Stimulated activated naive B cell treated with anti-CD40 and anti-IgM and Interleukin-4, amounts not matched to agents 10 μg/mL and 1 μg/mL and 100 μg/mL, for 72 hours (primary cell): ENCODE measurements at regions not wholly inside any gene's neighbourhood (a gene's known extent, or its start where the extent isn't known, plus 50 kb on each side); places are given as distances from the start of the nearest gene placed in this dataset.

Experiments used
- ATAC-seq, 2 donors: fragments of 150-1000 bp; cut with Tn5 transposase; replicated peaks; 2 replicates each; pipeline ENCODE4 v1.10.0; 2021; ENCODE audit warnings: moderate library complexity in 1 of 2
- DNase-seq: peaks from one replicate; pipeline ENCODE4 v3.0.0; 2021
- H3K27ac Mint-ChIP-seq: one replicate; pipeline ENCODE4 v1.8.0; 2022; ENCODE audit warnings: mild to moderate bottlenecking, mixed read lengths
- H3K27me3 Mint-ChIP-seq, 2 donors: one replicate each; pipeline ENCODE4 v1.8.0; 2022; ENCODE audit warnings: mixed read lengths in 2 of 2
- H3K36me3 Mint-ChIP-seq, 2 donors: one replicate each; pipeline ENCODE4 v1.8.0; 2022; ENCODE audit warnings: mixed read lengths in 2 of 2, mild to moderate bottlenecking in 1 of 2
- H3K4me1 Mint-ChIP-seq, 2 donors: one replicate each; pipeline ENCODE4 v1.8.0; 2022; ENCODE audit warnings: mixed read lengths in 2 of 2, mild to moderate bottlenecking in 1 of 2
- H3K4me3 Mint-ChIP-seq, 2 donors: one replicate each; pipeline ENCODE4 v1.8.0; 2022; ENCODE audit warnings: mild to moderate bottlenecking in 2 of 2, mixed read lengths in 2 of 2, moderate library complexity in 1 of 2
- H3K9me3 Mint-ChIP-seq, 2 donors: one replicate each; pipeline ENCODE4 v1.8.0; 2022; ENCODE audit warnings: mixed read lengths in 2 of 2, mild to moderate bottlenecking in 1 of 2

GRCh38 chr10:121244818-121245217 lies 353.4 kb downstream of the FGFR2 start:
- no peak for ATAC-seq
- Mint-ChIP-seq H3K27ac (no peak overlapping the region), H3K27me3 (peaks cover 0 to 4% of the 10 kb centered on the region in 2 donors), H3K4me1 (no peaks in the 10 kb centered on the region), H3K36me3 (no peaks in the 10 kb centered on the region), H3K4me3 (no peak overlapping the region), H3K9me3 (peaks cover 0 to 2% of the 10 kb centered on the region in 2 donors)
- DNase-seq: no peak

GRCh38 chr10:121245754-121246153 lies 352.5 kb downstream of the FGFR2 start:
- Mint-ChIP-seq H3K27me3 (peaks cover 0 to 4% of the 10 kb centered on the region in 2 donors), H3K9me3 (peaks cover 0 to 2% of the 10 kb centered on the region in 2 donors), H3K27ac (no peak overlapping the region), H3K4me3 (no peak overlapping the region), H3K36me3 (no peaks in the 10 kb centered on the region), H3K4me1 (no peaks in the 10 kb centered on the region)
- DNase-seq: no peak
- no peak for ATAC-seq

- no peak for ATAC-seq
- H3K36me3 Mint-ChIP-seq: no peaks in the 10 kb centered on the region
- peaks cover 0 to 4% of the 10 kb centered on the region in 2 donors for H3K27me3 Mint-ChIP-seq
These were observed 350.0 kb downstream of the FGFR2 start for GRCh38 chr10:121248266-121248665.

GRCh38 chr10:121250995-121251764 lies 347.1 kb downstream of the FGFR2 start:
- no peak for ATAC-seq
- Mint-ChIP-seq H3K4me3 (no peak overlapping the region), H3K27ac (no peak overlapping the region), H3K9me3 (peaks cover 0 to 2% of the 10 kb centered on the region in 2 donors), H3K36me3 (no peaks in the 10 kb centered on the region), H3K4me1 (no peaks in the 10 kb centered on the region), H3K27me3 (peaks cover 0 to 4% of the 10 kb centered on the region in 2 donors)
- DNase-seq: no peak

More at GRCh38 chr10:121248266-121248665, 350.0 kb downstream of the FGFR2 start:
- Mint-ChIP-seq H3K27ac (no peak overlapping the region), H3K4me3 (no peak overlapping the region), H3K9me3 (peaks cover 0 to 4% of the 10 kb centered on the region in 2 donors), H3K4me1 (no peaks in the 10 kb centered on the region)
- no peak for DNase-seq

- DNase-seq (no peak), ATAC-seq (no peak)
- H3K36me3 Mint-ChIP-seq: no peaks in the 10 kb centered on the region
- H3K9me3 Mint-ChIP-seq: peaks cover 0 to 4% of the 10 kb centered on the region in 2 donors
- H3K27me3 Mint-ChIP-seq: no peaks in the 10 kb centered on the region
- no peak overlapping the region for H3K4me3 Mint-ChIP-seq
- no peak overlapping the region for H3K27ac Mint-ChIP-seq
- no peaks in the 10 kb centered on the region for H3K4me1 Mint-ChIP-seq
These were observed 345.5 kb downstream of the FGFR2 start for GRCh38 chr10:121252756-121253155.

- Mint-ChIP-seq H3K27me3 (peaks cover 0 to 4% of the 10 kb centered on the region in 2 donors), H3K9me3 (peaks cover 0 to 5% of the 10 kb centered on the region in 2 donors), H3K27ac (no peak overlapping the region), H3K4me1 (no peaks in the 10 kb centered on the region), H3K4me3 (no peak overlapping the region), H3K36me3 (no peaks in the 10 kb centered on the region)
- no peak for ATAC-seq
- DNase-seq: no peak
These were observed 337.9 kb downstream of the FGFR2 start for GRCh38 chr10:121260377-121260776.

GRCh38 chr10:121261665-121262064 lies 336.6 kb downstream of the FGFR2 start:
- Mint-ChIP-seq H3K27me3 (peaks cover 0 to 4% of the 10 kb centered on the region in 2 donors), H3K4me3 (no peak overlapping the region), H3K9me3 (peaks cover 0 to 5% of the 10 kb centered on the region in 2 donors), H3K36me3 (no peaks in the 10 kb centered on the region), H3K27ac (no peak overlapping the region), H3K4me1 (no peaks in the 10 kb centered on the region)
- DNase-seq: no peak
- ATAC-seq: no peak

GRCh38 chr10:121262774-121263430 lies 335.3 kb downstream of the FGFR2 start:
- Mint-ChIP-seq H3K4me1 (no peaks in the 10 kb centered on the region), H3K27ac (no peak overlapping the region), H3K4me3 (no peak overlapping the region), H3K27me3 (peaks cover 0 to 4% of the 10 kb centered on the region in 2 donors), H3K9me3 (peaks cover 6% of the 10 kb centered on the region in 2 donors), H3K36me3 (no peaks in the 10 kb centered on the region)
- DNase-seq (no peak), ATAC-seq (no peak)

GRCh38 chr10:121263431-121263783 lies 334.8 kb downstream of the FGFR2 start:
- Mint-ChIP-seq H3K27ac (no peak overlapping the region), H3K4me1 (no peaks in the 10 kb centered on the region), H3K36me3 (no peaks in the 10 kb centered on the region), H3K4me3 (no peak overlapping the region), H3K27me3 (peaks cover 0 to 4% of the 10 kb centered on the region in 2 donors), H3K9me3 (peaks cover 6% of the 10 kb centered on the region in 2 donors)
- DNase-seq (no peak), ATAC-seq (no peak)

- H3K4me3 Mint-ChIP-seq: no peak overlapping the region
- H3K27ac Mint-ChIP-seq: no peak overlapping the region
- peaks cover 0 to 4% of the 10 kb centered on the region in 2 donors for H3K27me3 Mint-ChIP-seq
- H3K4me1 Mint-ChIP-seq: no peaks in the 10 kb centered on the region
- no peak for DNase-seq
- H3K36me3 Mint-ChIP-seq: no peaks in the 10 kb centered on the region
- ATAC-seq: no peak
- peaks cover 6% of the 10 kb centered on the region in 2 donors for H3K9me3 Mint-ChIP-seq
These were observed 332.7 kb downstream of the FGFR2 start for GRCh38 chr10:121265360-121266123.

GRCh38 chr10:121266370-121266769 lies 331.9 kb downstream of the FGFR2 start:
- no peak overlapping the region for H3K27ac Mint-ChIP-seq
- no peak overlapping the region for H3K4me3 Mint-ChIP-seq
- DNase-seq (no peak), ATAC-seq (no peak)
- peaks cover 0 to 4% of the 10 kb centered on the region in 2 donors for H3K27me3 Mint-ChIP-seq
- peaks cover 5 to 6% of the 10 kb centered on the region in 2 donors for H3K9me3 Mint-ChIP-seq
- H3K4me1 Mint-ChIP-seq: no peaks in the 10 kb centered on the region
- no peaks in the 10 kb centered on the region for H3K36me3 Mint-ChIP-seq

GRCh38 chr10:121267236-121268003 lies 330.8 kb downstream of the FGFR2 start:
- H3K4me1 Mint-ChIP-seq: no peaks in the 10 kb centered on the region
- H3K27ac Mint-ChIP-seq: no peak overlapping the region
- peaks cover 0 to 3% of the 10 kb centered on the region in 2 donors for H3K27me3 Mint-ChIP-seq
- H3K4me3 Mint-ChIP-seq: no peak overlapping the region
- H3K36me3 Mint-ChIP-seq: no peaks in the 10 kb centered on the region
- no peak for DNase-seq
- peaks cover 3 to 6% of the 10 kb centered on the region in 2 donors for H3K9me3 Mint-ChIP-seq
- ATAC-seq: no peak

GRCh38 chr10:121268363-121268762 lies 329.9 kb downstream of the FGFR2 start:
- Mint-ChIP-seq H3K4me1 (no peaks in the 10 kb centered on the region), H3K36me3 (no peaks in the 10 kb centered on the region), H3K27me3 (no peaks in the 10 kb centered on the region), H3K4me3 (no peak overlapping the region), H3K27ac (no peak overlapping the region), H3K9me3 (peaks cover 3 to 6% of the 10 kb centered on the region in 2 donors)
- DNase-seq (no peak), ATAC-seq (no peak)
